T follicular helper cell (primary cell): ENCODE measurements at regions not wholly inside any gene's neighbourhood (a gene's known extent, or its start where the extent isn't known, plus 50 kb on each side); places are given as distances from the start of the nearest gene placed in this dataset.

ENCODE experiments used
- DNase-seq: peaks from one replicate; pipeline ENCODE4 v3.0.0-alpha.2; 2020; ENCODE audit warnings: low read depth

- no peak for DNase-seq
Measured at GRCh38 chr14:98822917-98823316, 449.1 kb downstream of the BCL11B start.

- DNase-seq = no peak
Measured at GRCh38 chr14:98826618-98827017, 445.4 kb downstream of the BCL11B start.

- DNase-seq = no peak
Measured at GRCh38 chr14:98834119-98834518, 437.9 kb downstream of the BCL11B start.

DNA sequence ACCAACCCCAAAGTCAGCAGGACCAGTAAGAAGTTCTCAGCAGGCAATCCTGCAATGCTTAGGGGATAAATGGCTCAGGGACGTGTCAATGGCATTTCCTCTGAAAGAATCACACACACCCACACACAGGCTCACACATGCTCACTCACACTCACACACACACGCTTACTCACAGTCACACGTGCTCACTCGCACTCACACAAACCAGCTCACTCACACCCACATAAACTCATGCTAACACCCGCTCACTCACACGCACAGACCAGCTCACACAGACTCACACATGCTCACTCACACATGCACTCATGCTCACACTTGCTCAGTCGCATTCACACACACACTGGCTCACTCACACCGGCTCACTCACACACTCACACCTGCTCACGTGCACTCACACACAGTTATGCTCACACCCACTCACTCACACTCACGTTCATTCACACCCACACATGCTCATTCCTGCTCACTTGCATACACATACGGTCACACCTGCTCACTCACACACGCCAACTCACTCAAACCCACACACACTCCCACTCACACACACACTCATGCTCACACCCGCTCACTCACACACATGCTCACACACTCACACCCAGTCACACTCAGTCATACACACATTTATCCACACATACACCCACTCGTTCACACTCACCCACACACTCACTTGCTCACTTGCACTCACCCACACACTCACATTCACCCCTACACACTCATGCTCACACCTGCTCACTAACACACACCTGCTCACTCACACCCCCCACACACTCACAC is 436.8 kb downstream of the BCL11B start:
- DNase-seq = no peak

DNA sequence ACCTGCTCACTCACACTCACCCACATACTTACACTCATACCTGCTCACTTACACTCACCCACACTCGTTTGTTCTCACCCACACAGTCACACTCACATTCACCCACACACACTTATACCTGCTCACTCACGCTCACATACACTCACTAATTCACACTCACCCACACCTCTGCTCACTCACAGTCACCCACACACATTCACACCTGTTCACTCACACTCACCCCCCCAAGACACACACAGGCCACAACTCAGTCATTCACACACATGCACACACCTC is 436.2 kb downstream of the BCL11B start:
- DNase-seq = no peak

DNA sequence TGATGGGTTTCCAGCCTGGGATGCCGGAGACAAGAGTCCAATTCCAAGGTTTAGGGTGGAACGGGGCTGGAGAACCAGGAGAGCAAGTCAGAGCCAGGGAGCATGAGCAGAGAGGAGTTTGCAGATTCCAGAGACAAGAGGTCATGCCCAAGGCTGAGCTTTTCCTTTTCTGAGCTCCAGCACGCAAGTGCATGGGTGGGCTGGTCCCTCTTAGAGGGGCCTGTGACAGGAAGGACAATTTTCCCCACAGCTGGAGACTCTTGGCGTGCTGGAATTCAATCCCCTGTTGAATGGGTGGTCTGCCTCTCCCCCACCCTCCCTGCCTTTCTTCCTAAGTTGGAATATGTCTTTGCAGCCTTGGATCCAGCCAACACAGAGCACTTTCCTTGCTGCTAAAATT is 431.9 kb downstream of the BCL11B start:
- DNase-seq = no peak

DNA sequence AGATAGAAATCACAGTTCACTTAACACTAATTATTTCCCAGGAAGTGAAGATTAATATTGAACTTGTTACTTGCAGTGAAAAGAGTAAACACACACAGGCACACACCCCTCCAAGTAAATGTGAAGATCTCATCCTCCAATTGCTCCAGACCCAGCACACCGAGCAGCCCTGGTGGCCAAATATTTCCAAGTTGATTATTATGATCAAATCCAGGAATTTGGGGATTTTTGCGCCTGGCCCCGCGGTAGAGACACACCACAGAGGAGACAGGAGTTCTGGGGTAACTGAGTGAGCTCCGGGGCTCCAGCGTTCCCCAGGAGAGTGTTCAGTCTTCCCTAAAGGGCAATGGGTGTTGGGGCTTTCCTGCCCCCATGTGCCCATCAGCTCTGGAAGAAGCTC is 431.5 kb downstream of the BCL11B start:
- no peak for DNase-seq

DNA sequence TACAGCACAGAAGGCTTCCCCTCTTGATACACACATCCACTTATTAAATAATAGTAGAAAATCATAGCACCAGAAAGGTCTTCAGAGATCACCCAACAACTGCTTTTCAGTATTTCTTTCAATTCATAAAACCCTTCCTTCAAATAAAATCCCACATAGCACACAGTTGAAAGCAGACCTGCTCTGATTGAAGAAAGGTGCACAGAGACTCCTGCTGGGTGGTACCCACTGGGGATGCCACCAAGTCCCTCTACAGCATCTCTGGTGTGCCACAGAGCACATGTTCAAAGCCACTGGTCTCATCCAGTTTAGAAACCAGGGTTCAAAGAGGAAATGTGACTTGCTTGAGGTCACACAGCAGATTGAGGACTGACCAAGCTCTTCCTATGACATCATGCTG is 427.5 kb downstream of the BCL11B start:
- no peak for DNase-seq

- no peak for DNase-seq
Measured at GRCh38 chr14:98847521-98848468, 424.2 kb downstream of the BCL11B start.

- no peak for DNase-seq
Measured at GRCh38 chr14:98853063-98853729, 418.8 kb downstream of the BCL11B start.

DNA sequence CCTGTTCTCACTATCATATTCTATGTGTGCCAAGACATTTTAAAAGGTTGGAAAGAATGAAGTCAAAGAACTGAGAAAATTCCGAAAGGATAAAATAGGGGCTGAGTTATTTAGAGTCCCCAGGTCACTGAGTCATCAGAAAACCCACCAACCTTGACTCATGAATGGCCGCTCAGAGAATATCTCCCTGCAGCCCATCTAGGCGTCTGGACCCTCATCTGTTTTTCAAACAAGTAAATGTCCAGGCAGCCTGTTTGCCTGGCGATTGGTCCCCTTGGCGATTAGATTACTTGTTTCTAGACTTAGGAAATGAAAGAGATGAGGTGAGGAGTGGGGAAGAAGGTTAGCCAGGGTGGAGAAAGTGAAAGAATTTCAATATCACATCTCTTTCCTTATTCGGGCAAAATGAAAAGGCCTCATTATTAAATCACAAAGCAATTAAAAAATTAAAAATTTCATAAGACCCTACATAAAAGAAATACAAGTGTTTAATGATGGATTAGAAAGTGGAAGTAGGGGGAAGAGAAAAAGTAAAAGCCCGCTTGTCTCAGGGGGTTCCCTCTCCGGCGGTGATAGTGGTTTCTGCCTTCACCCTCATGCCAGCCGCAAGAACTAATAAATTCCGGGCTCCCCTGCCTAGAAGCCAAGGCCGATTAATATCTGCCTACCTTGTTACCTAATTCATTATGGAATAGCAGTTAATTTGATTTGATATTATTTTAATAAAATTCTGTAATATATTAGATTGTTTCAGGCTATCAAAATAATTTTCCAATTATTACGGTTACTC is 415.9 kb downstream of the BCL11B start:
- no peak for DNase-seq

DNA sequence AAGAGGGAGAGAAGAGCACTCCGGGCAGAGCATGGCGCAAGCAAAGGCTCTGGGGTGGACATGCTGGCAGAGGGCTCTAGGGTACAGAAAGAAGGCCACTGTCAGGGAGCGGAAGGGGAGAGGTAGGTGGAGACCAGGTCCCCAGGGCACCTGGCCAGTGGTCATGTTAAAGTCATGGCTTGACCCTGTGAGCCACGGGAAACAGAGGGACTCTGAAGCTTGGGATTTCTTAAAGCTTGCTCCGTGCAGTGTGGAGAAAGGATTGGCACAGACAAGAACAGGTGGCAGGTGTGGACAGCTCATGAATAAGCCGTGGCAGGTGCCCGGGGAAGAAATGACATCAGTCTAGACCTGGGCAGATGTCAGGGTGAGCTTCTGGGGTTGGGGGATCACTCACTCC is 413.8 kb downstream of the BCL11B start:
- no peak for DNase-seq

- no peak for DNase-seq
Measured at GRCh38 chr14:98858561-98858960, 413.4 kb downstream of the BCL11B start.

- DNase-seq = no peak
Measured at GRCh38 chr14:98859301-98859700, 412.7 kb downstream of the BCL11B start.

DNA sequence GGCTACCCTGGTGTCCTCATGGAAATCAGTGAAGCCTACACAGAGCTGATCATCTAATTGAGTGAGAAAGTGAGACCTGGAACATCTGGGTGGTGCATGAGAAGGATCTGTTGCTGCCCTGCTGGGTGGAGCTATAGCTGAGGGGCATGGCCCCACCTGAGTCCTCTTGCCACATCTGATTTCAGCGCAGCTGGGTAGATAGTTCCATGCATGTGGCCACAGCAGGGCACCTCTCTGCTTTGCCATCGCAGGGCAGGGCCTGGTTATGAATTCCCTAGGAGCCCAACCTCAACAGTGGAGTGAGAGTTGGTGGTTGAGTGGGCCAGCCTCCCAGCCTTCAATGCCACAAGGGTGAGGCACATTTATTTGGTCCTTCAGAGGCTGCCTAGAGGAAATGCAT is 407.8 kb downstream of the BCL11B start:
- no peak for DNase-seq

DNA sequence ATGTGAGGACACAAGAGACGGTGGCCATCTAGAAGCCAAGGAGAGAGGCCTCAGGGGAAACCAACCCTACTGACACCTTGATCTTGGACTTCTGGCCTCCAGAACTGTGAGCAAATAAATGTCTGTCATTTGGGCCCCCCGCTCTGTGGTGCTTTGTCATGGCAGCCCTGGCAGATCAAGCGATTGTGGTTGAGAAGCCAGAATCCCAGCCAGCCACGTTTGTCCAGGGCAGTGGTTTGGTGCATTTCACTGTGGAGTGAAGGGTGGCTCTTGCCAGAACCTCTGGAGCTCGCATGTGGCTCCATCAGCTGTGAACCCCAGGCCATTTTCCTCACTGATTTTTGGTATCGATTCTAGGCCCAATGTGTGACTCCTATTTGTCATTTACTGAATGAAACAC is 404.9 kb downstream of the BCL11B start:
- no peak for DNase-seq

- DNase-seq = no peak
Measured at GRCh38 chr14:98867726-98868125, 404.3 kb downstream of the BCL11B start.

- DNase-seq = no peak
Measured at GRCh38 chr14:98868866-98869265, 403.1 kb downstream of the BCL11B start.

GRCh38 chr14:98871796-98872195 is 400.2 kb downstream of the BCL11B start:
- DNase-seq = no peak

- no peak for DNase-seq
Measured at GRCh38 chr14:98877065-98877464, 394.9 kb downstream of the BCL11B start.

DNA sequence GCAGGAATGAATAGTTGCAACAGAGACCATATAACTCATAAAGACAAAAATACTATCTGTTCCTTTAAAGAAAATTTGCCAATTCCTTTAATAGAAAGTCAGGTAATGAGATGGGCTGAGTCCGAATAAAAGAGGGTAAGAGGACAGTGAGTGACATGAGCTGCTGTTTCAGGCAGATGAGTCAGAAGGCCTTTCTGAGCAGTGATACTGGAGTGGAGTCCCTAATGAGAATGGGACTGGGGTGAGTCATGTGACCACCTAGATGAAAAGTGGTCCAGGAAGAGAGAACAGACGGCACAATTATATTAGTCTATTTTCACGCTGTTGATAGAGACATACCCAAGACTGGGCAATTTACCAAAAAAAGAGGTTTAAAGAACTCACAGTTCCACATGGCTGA is 393.7 kb downstream of the BCL11B start:
- DNase-seq = no peak

DNA sequence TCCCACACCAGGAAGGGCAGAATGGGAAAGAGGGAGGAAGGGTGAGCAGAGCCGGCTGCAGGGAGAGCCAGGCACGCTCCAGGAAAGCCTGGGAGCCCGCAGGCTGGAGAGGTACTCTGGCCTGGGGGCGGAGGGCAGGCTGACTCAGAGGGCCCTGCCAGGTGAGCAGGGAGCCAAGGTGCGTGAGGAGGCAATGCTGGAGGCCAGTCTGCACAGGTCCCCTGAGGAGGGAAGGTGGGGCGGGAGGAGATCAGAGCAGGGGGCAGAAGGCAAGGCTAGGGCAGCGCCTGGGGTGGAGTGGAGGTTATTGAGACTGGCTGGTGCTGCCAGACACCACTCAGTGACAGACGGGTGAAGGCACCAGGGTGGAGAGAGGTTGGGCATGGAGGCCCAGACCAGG is 385.0 kb downstream of the BCL11B start:
- no peak for DNase-seq
